GM04504 (cell line): ENCODE measurements at regions not wholly inside any gene's neighbourhood (a gene's known extent, or its start where the extent isn't known, plus 50 kb on each side); places are given as distances from the start of the nearest gene placed in this dataset.

Experiments used
- DNase-seq: peaks from one replicate; pipeline ENCODE4 v3.0.0-alpha.2; 2012; ENCODE audit warnings: low read depth

DNA sequence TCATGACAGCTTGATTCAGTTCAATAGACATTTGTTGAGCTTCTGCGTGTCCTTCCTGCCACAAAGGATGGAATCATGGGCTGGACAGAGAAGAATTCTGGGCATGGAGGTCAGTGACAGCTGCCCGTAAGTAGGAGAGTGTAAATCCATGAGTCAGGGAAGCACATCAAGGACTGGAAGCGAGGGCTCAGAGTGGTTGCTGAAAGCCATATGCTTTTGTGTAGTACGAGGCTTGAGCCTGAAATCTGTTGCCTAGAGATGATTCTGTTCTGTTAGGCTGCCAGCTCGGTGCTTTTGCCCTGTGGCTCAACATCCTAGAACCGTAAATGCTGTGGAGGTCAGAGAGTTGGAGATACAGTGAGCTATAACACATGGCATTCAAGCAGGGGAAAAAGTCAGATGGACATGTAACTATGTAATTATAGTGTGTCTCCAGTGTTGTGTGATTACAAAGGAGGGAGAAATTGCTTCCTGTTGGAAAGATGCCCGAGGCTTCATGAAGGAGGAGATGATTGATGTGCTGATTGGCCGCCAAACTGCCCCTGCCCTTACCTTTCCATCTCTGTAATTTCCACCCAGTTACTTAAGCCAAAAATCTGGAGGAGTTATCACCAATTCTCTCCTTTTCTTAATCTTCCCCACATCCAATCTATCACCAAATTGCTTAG, 92.8 kb upstream of the CACNA1E start:
- DNase-seq, result no peak

- DNase-seq, result no peak
Observed at GRCh38 chr1:181391301-181391900, 91.9 kb upstream of the CACNA1E start.

- no peak for DNase-seq
Observed at GRCh38 chr1:181392133-181392532, 91.2 kb upstream of the CACNA1E start.

GRCh38 chr1:181392613-181393220, 90.6 kb upstream of the CACNA1E start:
- DNase-seq, result no peak

DNA sequence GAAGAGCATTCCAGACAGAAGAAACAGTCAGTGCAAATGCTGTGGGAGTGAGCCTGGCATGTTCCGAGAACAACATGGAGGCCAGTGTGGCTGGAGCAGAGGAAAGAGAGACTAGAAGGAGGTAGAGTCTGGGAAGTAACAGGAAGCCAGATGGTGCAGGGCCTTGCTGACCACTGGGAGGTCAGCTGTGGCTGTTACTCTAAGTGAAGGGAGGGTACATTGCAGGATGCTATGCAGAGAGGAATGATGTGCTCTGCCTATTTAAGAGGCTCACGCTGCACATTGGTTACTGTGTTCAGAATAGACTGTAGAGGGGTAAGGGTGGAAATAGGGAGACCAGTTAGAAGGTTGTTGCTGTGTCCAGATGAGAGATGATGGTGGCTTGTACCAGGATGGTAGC, 88.6 kb upstream of the CACNA1E start:
- no peak for DNase-seq

DNA sequence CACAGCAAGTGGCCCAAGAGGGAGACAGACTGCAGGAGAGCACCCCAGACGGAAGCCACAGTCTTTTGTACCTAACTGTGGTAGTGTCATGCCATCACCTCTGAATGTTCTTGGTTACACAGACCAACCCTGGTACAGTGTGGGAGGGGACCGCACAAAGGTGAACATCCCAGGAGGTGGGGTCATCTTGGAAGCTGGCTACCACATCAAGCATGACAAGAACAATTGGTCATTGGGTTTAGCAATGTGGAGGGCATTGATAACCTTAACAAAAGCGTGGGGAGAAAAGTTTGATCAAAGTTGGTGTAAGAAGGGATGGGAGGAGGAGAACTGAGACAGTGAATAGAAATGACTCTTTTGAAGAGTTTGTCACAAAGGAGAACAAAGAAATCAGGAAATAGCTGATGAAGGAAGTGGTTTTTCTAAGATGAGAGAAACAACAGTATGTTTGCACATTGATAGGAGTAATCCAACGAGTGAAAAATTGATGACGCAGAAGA, 87.1 kb upstream of the CACNA1E start:
- DNase-seq, result no peak

- no peak for DNase-seq
Observed at GRCh38 chr1:181396811-181397210, 86.5 kb upstream of the CACNA1E start.

- no peak for DNase-seq
Observed at GRCh38 chr1:181397845-181398244, 85.5 kb upstream of the CACNA1E start.

GRCh38 chr1:181398544-181398943, 84.8 kb upstream of the CACNA1E start:
- no peak for DNase-seq

DNA sequence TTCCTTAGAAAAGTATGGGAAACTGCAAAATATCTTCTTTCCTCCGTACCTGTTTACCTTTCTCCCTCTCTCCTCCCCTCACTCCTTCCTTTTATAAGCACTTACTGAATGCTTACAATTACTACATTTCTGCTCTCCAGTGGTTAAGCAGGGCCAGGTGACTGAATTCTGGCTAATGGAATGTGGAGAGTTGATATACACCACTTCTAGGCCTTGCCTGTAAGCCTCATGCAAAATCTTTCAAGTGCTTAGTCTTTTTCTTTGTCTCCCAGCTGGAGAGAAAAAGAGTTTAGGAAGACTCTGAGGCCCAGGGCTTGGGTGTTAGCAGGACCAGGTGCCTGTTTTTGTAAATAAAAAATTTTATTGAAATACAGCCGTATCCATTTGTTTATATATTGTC, 77.7 kb upstream of the CACNA1E start:
- DNase-seq, result no peak

DNA sequence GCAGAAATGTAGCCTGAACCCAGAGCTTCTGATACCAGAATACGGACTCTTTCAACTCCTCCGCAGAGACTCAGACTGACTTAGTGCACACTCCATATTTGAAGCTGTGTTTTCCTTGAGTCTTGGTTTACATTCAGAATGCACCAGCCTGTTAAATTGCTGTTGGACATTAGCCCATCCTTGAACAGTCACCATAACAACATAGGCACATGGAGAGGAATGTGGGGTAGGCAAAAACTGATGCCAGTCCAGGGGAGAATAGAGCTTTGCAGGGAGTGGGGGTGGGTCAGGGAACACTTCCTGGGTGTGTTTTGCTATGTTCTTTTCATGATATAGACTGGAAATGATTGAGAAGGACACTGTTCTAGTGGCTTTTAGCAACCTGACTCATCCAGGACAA, 76.3 kb upstream of the CACNA1E start:
- DNase-seq, result no peak

DNA sequence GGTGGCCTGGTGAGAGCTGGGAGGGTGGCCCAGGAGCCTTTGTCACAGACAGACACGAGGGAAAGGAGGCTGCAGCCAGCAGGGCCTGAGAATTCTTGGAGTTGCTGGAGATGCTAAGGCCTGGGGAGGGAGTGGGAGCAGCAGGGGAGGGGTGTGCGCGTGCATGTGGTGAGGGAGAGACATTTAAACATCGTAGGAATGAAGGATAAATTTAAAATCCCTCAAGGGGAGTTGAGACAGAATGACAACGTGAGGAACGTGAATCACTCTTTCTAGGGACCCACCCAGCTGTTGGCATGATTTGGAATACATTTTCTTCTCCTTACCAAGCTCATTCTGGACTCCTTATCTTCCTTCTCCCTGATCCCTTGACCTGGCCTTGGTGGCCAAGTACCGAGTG, 73.3 kb upstream of the CACNA1E start:
- no peak for DNase-seq

DNA sequence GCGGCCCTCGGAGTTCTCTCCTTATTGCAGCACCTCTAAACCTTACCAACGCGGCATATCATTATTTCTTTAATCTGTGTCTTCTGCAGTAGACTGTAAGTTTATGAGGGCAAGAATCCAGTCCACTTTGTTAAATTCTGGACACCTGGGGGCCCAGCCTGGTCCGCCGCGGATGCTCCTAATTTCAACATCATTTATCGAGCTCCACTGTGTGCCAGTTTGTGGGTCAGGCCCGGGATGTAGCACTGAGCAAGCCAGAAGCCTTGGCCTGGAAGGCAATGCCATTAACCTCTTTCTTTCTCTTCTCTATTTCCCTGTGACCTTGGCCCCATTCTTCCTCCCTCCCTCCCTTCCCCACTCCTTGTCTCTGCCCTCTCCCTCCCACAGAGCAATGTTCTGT, 70.6 kb upstream of the CACNA1E start:
- DNase-seq, result no peak

GRCh38 chr1:181413195-181413815, 70.0 kb upstream of the CACNA1E start:
- no peak for DNase-seq

GRCh38 chr1:181413836-181414235, 69.5 kb upstream of the CACNA1E start:
- DNase-seq, result no peak

DNA sequence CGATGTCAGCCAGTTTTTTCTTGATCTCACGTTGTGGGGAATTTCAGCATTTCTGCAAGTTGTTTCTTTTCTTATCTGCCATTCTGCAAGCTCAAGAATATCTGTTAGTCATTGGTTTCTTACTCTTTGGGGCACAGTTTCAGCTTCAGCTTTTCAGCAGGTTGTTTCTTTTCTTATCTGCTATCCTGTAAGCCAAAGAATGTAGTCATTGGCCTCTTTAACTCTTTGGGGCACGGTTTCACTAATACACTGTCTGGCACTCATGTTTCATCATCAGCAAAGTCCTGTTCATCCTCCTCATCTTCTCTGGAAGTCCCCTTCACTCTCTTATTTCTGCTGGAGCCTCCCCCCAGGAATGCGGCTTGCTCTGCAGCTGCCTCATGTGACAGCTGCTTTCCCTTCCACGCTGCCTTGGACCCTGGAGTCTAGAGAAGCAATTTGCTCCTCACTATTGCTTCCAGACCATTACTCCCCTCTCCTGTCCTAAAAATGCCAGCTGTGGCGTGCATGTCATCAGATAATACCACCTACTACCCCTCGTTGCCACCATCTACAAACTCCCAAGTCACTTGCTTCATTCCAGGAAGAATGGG, 67.0 kb upstream of the CACNA1E start:
- DNase-seq, result no peak

DNA sequence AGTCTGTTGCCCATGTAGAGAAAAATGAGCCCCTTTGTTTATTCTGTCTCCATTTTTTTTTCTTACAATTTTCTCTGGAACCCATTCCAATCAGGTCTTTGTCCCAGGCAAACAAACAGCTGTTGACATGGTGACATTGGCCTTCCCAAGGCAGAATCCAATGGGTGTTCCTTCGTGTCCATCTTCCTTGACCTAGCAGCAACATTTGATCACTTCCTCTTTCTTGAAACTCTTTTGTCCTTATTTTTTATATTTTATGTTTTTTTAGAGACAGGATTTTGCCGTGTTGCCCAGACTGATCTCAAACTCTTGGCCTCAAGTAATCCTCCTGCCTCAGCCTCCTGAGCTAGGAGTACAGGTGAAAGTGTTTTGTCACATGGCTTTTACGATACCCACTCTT, 65.4 kb upstream of the CACNA1E start:
- DNase-seq, result no peak

DNA sequence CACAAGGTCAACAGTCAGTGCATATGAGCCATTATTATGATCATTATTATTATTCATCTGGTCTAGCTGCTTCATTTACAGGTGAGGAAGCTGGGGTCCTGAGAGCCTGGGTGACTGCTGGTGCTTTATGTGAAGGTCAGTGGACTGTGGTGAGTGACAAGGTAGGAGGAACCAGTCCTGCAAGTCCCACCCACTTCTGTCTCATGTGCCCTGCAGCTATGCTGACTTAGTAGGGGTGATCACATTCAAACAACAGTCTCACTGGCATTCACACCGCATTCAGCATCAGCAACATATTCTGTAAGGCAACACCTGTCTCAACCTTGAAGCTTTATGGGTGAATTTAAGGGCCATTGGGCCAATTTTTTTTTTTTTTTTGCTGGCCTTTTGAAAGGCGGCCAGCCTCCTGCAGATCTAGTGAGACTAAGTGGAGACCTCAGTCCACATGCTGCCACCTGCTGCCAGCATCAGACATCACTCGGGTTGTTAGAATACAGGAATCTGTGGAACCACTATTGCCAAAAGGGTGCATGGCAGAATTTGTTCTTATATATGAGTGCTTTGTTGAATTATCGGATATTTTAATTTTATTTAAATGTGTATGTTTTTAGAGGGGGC, 59.9 kb upstream of the CACNA1E start:
- peak; percentile 6 for DNase-seq

DNA sequence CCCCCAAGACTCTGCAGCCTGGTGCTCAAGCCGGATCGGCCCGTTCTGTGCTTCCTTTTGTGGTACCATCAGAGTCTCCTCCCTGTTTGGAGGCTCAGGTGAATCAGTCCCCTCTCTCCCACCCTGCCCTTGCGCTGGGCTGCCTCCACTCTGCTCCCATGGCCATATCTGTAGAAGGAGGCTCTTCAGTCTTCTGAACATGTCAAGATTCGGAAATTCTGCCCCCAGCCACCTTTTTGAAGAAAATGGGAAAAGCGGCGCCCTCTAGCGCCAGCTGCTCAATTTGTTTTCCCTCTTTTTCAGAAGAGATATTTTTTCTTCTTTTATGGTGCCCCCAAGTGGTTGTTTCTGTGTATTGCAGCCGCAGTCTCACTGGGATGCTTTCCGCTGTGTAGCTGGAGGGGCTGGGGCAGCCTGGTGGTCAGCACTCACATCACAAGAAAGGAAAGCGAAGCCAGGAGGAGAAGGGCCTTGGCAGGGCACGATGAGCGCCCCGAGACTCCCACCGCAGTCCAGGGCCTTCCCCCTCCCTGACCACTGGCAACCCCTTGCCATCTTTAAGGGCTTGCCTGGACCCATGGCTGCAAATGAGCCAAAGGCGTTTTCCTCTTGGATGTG, 58.4 kb upstream of the CACNA1E start:
- DNase-seq, result peak; percentile 23

DNA sequence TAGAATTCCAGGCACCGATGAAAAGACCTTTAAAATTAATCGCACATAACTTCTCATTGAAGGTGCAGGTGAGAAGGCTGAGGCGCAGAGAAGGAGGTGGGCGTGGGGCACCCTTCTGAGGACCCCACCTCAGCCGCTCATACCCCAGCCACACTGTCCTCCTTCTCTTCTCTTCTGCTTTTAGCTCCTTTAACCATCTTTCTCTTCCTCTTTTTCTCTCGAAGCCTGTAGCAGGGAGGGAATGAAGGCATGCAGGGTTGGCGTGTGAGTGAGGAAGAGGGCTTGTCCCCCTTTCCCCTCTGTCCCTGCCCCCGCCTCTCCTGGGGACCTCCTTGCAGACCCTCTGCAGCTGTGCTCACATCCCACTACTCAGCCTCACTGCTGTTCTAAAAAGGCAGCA, 57.8 kb upstream of the CACNA1E start:
- DNase-seq, result no peak

DNA sequence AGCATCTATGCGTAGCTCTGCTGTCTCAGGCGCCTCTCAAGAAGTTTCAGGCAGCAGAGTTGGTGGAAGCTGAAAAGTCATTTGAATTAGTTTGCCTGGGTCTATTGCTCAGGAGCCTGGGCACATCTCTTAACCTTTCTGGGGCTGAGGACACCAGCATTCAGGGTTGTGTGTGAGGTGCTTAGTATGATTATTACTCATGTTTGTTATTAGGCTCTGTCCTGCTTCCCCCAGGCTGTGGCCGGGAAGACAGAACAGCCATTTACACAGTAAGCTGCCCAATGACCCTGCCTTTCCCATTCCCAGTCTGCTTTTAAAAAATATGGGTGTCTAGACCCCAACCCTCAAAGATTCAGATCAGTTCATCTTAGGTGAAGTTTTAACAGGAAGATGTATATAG, 53.9 kb upstream of the CACNA1E start:
- DNase-seq, result no peak
